ENCODE measurements at regions not wholly inside any gene's neighbourhood (a gene's known extent, or its start where the extent isn't known, plus 50 kb on each side); places are given as distances from the start of the nearest gene placed in this dataset.
"Not testable (repeated sequence)": the region's sequence is repeated elsewhere in the genome, so short reads cannot be mapped to it uniquely, and the experiment has no call there.

GRCh38 chr14:106044515-106044914 lies 518.1 kb downstream of the TMEM121 start:
- Histone ChIP-seq H3K9me3 (no peaks in the 10 kb centered on the region), H3K27me3 (ENCODE audit: low read depth) (no peaks in the 10 kb centered on the region)
- in situ Hi-C loops (cut with MboI; ENCODE audit: low sequenced_read_pairs), result loop anchor here (25.0 kb wide), 2 partner anchors 357 to 482 kb away; no protein-coding TSS in a partner anchor

DNA sequence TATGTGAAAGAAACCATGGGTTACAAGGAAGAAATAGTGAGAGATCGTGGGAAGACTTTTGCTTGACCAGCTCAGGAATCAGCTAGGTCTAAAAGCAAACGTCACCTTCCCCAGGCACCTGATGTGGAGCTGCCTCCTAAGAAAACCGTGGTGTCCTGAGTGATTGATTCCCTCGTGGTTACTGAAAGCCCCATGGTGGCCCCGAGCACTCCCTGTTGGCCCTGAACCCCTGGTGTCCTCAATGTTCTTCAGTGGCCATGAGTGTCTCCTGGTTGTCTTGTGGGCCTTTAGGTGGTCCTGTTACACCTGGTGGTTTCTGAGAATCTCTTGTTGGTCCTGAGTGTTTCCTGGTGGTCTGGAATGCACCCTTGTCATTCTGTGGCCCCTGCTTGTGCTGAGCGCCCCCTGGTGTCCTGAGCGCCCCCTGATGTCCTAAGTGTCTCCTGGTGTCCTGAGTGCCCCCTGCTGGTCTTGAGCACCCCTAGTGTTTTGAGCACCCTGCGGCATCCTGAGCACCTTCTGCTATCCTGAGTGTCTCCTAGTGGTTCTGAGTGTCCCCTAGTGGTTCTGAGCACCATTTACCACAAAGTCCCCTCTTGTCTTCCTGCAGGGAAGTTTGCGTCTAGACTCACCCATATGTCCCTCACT lies 518.7 kb downstream of the TMEM121 start:
- no peaks in the 10 kb centered on the region for H3K4me1 ChIP-seq
- no peaks in the 10 kb centered on the region for H3K27me3 ChIP-seq (ENCODE audit: low read depth)
- no peaks in the 10 kb centered on the region for H3K9me3 ChIP-seq
- in situ Hi-C loops (cut with MboI; ENCODE audit: low sequenced_read_pairs), result loop anchor here (25.0 kb wide), 2 partner anchors 358 to 483 kb away; no protein-coding TSS in a partner anchor
- no peak overlapping the region for H3K4me3 ChIP-seq
- no peaks in the 10 kb centered on the region for H3K36me3 ChIP-seq (replicated peaks)
- peak; percentile 10 to 76 for DNase-seq (ENCODE audit: low spot score in 2 of 2)

More at GRCh38 chr14:106044515-106044914, 518.1 kb downstream of the TMEM121 start:
- Histone ChIP-seq H3K36me3 (replicated peaks) (no peaks in the 10 kb centered on the region), H3K4me3 (no peak overlapping the region), H3K4me1 (no peaks in the 10 kb centered on the region)
- no peak for DNase-seq (ENCODE audit: low spot score in 2 of 2)

DNA sequence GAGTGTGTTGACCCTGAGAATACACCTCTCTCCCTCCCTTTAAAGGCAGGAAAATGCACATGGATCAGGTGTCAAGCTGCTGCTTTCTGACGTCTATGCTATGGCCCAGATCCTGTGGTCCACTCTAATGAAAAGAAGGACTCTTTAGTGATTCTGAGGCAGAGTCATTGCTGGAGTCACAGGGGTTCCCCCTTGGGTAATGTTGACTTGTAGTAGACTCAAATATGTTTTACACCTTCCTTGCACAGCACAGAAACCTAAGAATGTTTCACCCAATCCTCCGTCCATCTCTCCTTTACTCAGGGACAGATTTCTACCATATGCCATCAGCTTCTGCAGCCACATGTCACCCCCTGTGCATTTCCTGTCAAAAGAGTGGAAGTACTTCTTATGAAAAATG lies 525.4 kb downstream of the TMEM121 start:
- Histone ChIP-seq H3K4me3 (no peak overlapping the region), H3K36me3 (replicated peaks) (no peaks in the 10 kb centered on the region), H3K9me3 (no peaks in the 10 kb centered on the region), H3K4me1 (no peaks in the 10 kb centered on the region), H3K27me3 (ENCODE audit: low read depth) (no peaks in the 10 kb centered on the region)
- DNase-seq (ENCODE audit: low spot score in 2 of 2), result no peak
- in situ Hi-C loops (cut with MboI; ENCODE audit: low sequenced_read_pairs), result no loop called here

- H3K9me3 ChIP-seq, result no peaks in the 10 kb centered on the region
- no peak for DNase-seq (ENCODE audit: low spot score in 2 of 2)
Observed at GRCh38 chr14:106055289-106055688, 528.9 kb downstream of the TMEM121 start.

DNA sequence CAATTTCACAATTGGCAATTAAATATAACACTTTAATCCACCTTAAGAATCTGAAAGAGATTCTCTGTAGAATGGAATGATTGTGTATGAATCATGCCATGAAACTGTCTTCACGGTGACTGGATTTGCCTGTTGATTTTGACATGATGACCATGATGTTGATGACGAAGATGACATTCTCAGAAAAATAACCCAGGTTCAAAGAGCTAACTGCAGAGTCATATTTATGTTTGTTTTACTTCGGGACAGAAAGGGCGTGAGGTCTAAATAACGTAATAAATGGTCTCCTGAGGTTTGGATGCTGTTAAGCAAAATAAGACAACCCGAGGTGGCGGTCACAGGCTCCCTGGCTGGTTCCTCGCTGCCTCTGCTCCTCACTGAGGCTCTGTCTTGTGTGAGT lies 532.0 kb downstream of the TMEM121 start:
- DNase-seq (ENCODE audit: low spot score in 2 of 2), result no peak
- in situ Hi-C loops (cut with MboI; ENCODE audit: low sequenced_read_pairs), result no loop called here
- H3K36me3 ChIP-seq (replicated peaks), result no peaks in the 10 kb centered on the region
- no peaks in the 10 kb centered on the region for H3K27me3 ChIP-seq (ENCODE audit: low read depth)
- H3K4me1 ChIP-seq, result no peaks in the 10 kb centered on the region
- H3K4me3 ChIP-seq, result no peak overlapping the region
- H3K9me3 ChIP-seq, result no peaks in the 10 kb centered on the region

More at GRCh38 chr14:106055289-106055688, 528.9 kb downstream of the TMEM121 start:
- H3K27me3 ChIP-seq (ENCODE audit: low read depth), result no peaks in the 10 kb centered on the region
- no peak overlapping the region for H3K4me3 ChIP-seq
- no peaks in the 10 kb centered on the region for H3K36me3 ChIP-seq (replicated peaks)
- no peaks in the 10 kb centered on the region for H3K4me1 ChIP-seq
- in situ Hi-C loops (cut with MboI; ENCODE audit: low sequenced_read_pairs), result no loop called here

DNA sequence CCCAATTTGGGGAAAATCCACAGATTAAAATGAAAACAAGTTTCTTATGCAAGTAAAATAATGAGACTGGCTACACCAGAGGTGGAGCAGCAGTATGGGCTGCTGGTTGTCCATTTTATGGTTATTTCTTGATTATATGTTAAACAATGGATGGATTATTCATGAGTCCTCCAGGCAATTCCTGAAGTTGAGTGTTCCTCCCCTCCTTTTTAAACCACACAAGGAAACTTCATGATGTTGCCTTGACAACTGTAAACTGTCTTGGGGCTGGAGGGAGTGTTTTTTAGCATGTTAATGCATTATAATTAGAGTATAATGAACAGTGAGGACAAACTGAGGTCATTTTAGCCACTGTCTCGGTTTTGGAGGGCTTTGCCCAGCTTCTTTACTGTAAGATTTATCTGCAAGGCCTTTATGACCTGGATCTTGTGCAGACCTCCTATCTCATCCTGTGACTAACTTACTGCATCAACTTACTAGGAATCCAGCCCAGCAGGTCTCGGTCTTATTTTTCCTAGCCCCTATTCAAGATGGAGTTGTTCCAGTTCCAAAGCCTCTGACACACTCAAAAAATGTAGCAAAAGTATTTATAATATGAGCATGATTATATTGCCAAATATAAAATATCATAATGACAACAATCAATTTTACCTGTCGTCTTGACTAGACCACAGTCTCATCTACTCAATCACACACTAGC lies 534.0 kb downstream of the TMEM121 start:
- Histone ChIP-seq H3K36me3 (replicated peaks) (no peaks in the 10 kb centered on the region), H3K9me3 (no peaks in the 10 kb centered on the region), H3K27me3 (ENCODE audit: low read depth) (no peaks in the 10 kb centered on the region), H3K4me1 (no peaks in the 10 kb centered on the region), H3K4me3 (no peak overlapping the region)
- DNase-seq (ENCODE audit: low spot score in 2 of 2), result no peak
- in situ Hi-C loops (cut with MboI; ENCODE audit: low sequenced_read_pairs), result no loop called here

GRCh38 chr14:106061877-106062500 lies 535.6 kb downstream of the TMEM121 start:
- DNase-seq (ENCODE audit: low spot score in 2 of 2), result peak in 1 of 2 experiments; percentile 63
- H3K27me3 ChIP-seq (ENCODE audit: low read depth); H3K4me3 ChIP-seq; H3K36me3 ChIP-seq (replicated peaks); H3K9me3 ChIP-seq; in situ Hi-C loops (cut with MboI; ENCODE audit: low sequenced_read_pairs); H3K4me1 ChIP-seq: not testable (repeated sequence)

DNA sequence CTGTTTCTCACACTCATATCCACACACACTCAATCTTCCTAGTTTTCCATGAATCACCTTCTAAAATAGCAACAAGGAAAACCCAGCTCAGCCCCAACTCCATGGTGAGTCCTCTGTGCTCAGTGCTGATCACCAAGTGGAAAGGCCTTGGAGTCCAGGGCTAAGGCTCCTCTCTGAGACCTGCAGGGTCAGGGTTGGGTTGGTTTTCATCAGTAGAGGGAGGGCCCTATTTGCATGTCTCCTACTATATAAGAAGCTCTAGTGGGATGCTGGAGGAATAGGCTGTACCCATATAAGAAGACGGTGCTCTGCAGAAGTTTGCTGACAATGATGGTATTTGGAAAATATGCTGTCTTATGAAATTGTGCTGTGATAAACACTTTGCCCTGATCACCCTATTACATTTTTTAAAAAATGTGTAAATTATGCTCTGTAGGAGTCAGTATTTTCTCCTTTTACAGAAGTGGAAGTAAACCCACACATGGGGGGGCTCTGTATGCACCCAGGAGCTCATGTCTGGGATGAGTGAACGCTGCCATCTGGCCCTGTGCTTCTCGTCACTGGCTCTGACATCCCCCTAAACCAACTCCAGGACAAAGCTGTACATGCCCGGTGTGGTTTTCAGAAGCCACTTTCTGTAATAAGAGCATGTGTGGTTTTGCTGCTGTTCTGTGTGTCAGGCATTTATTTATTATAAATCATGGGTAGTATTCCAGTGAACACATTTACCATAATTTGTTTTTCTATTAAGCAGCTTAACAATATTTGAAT lies 536.3 kb downstream of the TMEM121 start:
- in situ Hi-C loops (cut with MboI; ENCODE audit: low sequenced_read_pairs), result no loop called here
- Histone ChIP-seq H3K4me3 (no peak overlapping the region), H3K9me3 (no peaks in the 10 kb centered on the region), H3K4me1 (no peaks in the 10 kb centered on the region), H3K36me3 (replicated peaks) (no peaks in the 10 kb centered on the region), H3K27me3 (ENCODE audit: low read depth) (no peaks in the 10 kb centered on the region)
- DNase-seq (ENCODE audit: low spot score in 2 of 2), result no peak

DNA sequence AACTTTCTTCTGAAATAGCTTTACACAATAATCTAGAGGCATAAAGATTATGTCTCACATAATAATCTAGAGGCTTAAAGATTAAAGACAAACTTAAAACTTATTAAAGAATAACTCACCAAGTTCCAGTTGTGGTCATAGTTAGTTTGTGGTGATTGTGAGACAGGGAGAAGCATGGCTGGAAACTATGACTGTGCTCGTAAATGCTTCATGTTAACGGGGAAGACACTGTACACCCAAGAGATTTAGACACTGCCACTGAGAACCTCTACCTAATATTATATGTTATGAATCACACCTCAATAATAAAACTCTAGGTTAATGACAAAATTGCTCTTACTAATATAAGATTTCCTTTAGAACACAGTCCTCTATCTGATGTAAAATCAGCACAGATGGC lies 541.6 kb downstream of the TMEM121 start:
- Histone ChIP-seq H3K4me3 (no peak overlapping the region), H3K36me3 (replicated peaks) (no peaks in the 10 kb centered on the region), H3K9me3 (no peaks in the 10 kb centered on the region), H3K4me1 (no peaks in the 10 kb centered on the region), H3K27me3 (ENCODE audit: low read depth) (no peaks in the 10 kb centered on the region)
- DNase-seq (ENCODE audit: low spot score in 2 of 2), result no peak
- in situ Hi-C loops (cut with MboI; ENCODE audit: low sequenced_read_pairs), result no loop called here

DNA sequence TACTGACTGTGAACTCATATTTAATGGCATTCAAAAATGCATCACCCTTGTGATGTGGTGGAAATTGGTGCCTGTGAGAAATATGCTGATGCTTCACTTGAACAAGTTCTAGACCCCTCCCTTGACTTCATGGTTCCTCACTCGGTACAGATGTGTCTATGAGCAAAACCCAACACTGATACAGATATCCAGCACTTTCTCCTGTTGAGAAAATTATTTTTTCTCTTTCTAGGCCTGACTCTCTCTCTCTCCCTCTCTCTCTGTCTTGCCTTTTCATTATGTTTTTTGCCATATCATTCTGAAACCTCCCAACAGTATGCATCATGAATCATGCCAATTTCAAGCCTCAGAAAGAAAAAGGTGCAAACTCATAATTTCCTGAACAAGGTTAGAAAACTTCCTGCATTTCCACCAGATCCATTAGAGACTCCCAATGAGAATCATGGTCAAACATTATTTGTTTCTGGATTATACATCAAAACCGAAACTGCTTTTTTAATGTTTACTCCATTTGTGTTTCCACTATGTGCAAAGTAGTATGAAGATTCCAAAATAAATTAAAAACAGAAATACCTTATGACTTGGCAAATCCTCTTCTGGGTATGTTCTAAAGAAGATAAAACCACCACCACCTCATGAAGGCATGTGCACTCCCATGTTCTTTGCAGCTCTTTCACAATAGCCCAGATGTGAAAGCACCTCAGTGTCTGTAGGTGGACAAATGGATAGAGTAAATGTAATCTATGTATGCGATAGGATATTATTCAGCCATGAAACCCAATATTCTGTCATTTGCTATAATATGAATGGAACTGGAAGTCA lies 543.6 kb downstream of the TMEM121 start:
- Histone ChIP-seq H3K9me3 (no peaks in the 10 kb centered on the region), H3K27me3 (ENCODE audit: low read depth) (no peaks in the 10 kb centered on the region), H3K36me3 (replicated peaks) (no peaks in the 10 kb centered on the region), H3K4me1 (no peaks in the 10 kb centered on the region), H3K4me3 (no peak overlapping the region)
- DNase-seq (ENCODE audit: low spot score in 2 of 2), result no peak
- in situ Hi-C loops (cut with MboI; ENCODE audit: low sequenced_read_pairs), result no loop called here

- Histone ChIP-seq H3K36me3 (replicated peaks) (no peaks in the 10 kb centered on the region), H3K9me3 (no peaks in the 10 kb centered on the region), H3K4me1 (no peaks in the 10 kb centered on the region), H3K4me3 (no peak overlapping the region), H3K27me3 (ENCODE audit: low read depth) (no peaks in the 10 kb centered on the region)
- DNase-seq (ENCODE audit: low spot score in 2 of 2), result no peak
- in situ Hi-C loops (cut with MboI; ENCODE audit: low sequenced_read_pairs), result no loop called here
Observed at GRCh38 chr14:106080922-106081321, 554.5 kb downstream of the TMEM121 start.

GRCh38 chr14:106081721-106082120 lies 555.3 kb downstream of the TMEM121 start:
- H3K9me3 ChIP-seq; DNase-seq (ENCODE audit: low spot score in 2 of 2); H3K4me3 ChIP-seq; H3K27me3 ChIP-seq (ENCODE audit: low read depth); H3K4me1 ChIP-seq; H3K36me3 ChIP-seq (replicated peaks); in situ Hi-C loops (cut with MboI; ENCODE audit: low sequenced_read_pairs): not testable (repeated sequence)

GRCh38 chr14:106083082-106083481 lies 556.7 kb downstream of the TMEM121 start:
- H3K9me3 ChIP-seq, result no peaks in the 10 kb centered on the region
- no peaks in the 10 kb centered on the region for H3K27me3 ChIP-seq (ENCODE audit: low read depth)
- H3K4me3 ChIP-seq, result no peak overlapping the region
- no peaks in the 10 kb centered on the region for H3K4me1 ChIP-seq
- in situ Hi-C loops (cut with MboI; ENCODE audit: low sequenced_read_pairs), result no loop called here
- no peaks in the 10 kb centered on the region for H3K36me3 ChIP-seq (replicated peaks)
- DNase-seq (ENCODE audit: low spot score in 2 of 2), result no peak

Measured in HAP-1 (cell line).